Caco-2 (cell line): ENCODE measurements at regions not wholly inside any gene's neighbourhood (a gene's known extent, or its start where the extent isn't known, plus 50 kb on each side); places are given as distances from the start of the nearest gene placed in this dataset.

ENCODE experiments used
- BruUV-seq: library from RNA; stranded (reverse); fragments of 400-500 nt; replicated peaks from 2 replicates; lab custom pipeline; 2021; lab: Mats Ljungman, UMichigan
- CTCF ChIA-PET: fragments of 300-600 bp; sonication (Branson Sonifier 250); formaldehyde crosslinking; loops from one replicate; lab custom pipeline; 2022; ENCODE audit warnings: antibody characterized with exemption; lab: Charles Lee
- POLR2A ChIA-PET: fragments of 300-600 bp; sonication (Branson Sonifier 250); formaldehyde crosslinking; loops from one replicate; lab custom pipeline; 2022; ENCODE audit warnings: antibody characterized with exemption; lab: Charles Lee
- DNase-seq, 2 experiments: peaks; one replicate each; pipeline versions ENCODE4 v3.0.0 to v3.0.0-alpha.2; 2020 to 2022
- H3K27me3 ChIP-seq: replicated peaks from 2 replicates; pipeline ENCODE4 v1.6.0; 2011; ENCODE audit warnings: low read length; ENCODE audit not compliant: control insufficient read depth, insufficient read depth
- H3K36me3 ChIP-seq: 2 replicates; pipeline ENCODE4 v1.5.1; 2011; ENCODE audit warnings: low read length; ENCODE audit not compliant: control insufficient read depth, insufficient read depth
- H3K4me1 ChIP-seq: fragments of 250-450 bp; sonication (Bioruptor Pico); 2 replicates; pipeline ENCODE4 v1.5.1; 2020; ENCODE audit warnings: mild to moderate bottlenecking
- H3K4me3 ChIP-seq: 2 replicates; pipeline ENCODE4 v1.5.1; 2011; ENCODE audit warnings: low read depth, mild to moderate bottlenecking, control low read depth, low read length
- H3K9me3 ChIP-seq: fragments of 250-450 bp; sonication (Bioruptor Pico); 2 replicates; pipeline ENCODE4 v1.5.1; 2020; ENCODE audit warnings: mild to moderate bottlenecking, moderate library complexity
- H3K27ac Mint-ChIP-seq: one replicate; pipeline ENCODE4 v1.8.0; 2022; ENCODE audit warnings: mixed read lengths; ENCODE audit not compliant: unreplicated experiment
- H3K27me3 Mint-ChIP-seq: one replicate; pipeline ENCODE4 v1.8.0; 2022; ENCODE audit warnings: mixed read lengths; ENCODE audit not compliant: insufficient read depth, unreplicated experiment
- H3K36me3 Mint-ChIP-seq: one replicate; pipeline ENCODE4 v1.8.0; 2022; ENCODE audit warnings: mild to moderate bottlenecking, mixed read lengths; ENCODE audit not compliant: insufficient read depth, unreplicated experiment
- H3K4me1 Mint-ChIP-seq: one replicate; pipeline ENCODE4 v1.8.0; 2022; ENCODE audit warnings: low read depth, mixed read lengths; ENCODE audit not compliant: unreplicated experiment
- H3K4me3 Mint-ChIP-seq: one replicate; pipeline ENCODE4 v1.8.0; 2022; ENCODE audit warnings: mild to moderate bottlenecking, moderate library complexity, mixed read lengths; ENCODE audit not compliant: unreplicated experiment
- H3K9me3 Mint-ChIP-seq: one replicate; pipeline ENCODE4 v1.8.0; 2022; ENCODE audit warnings: mixed read lengths; ENCODE audit not compliant: unreplicated experiment
- CTCF ChIP-seq, 2 experiments: fragments of 200-600 bp in 1 of 2; IDR thresholded peaks; 1 replicate in 1 of 2; 2 replicates in 1 of 2; pipeline versions ENCODE4 v1.5.1 to v1.8.0; 2011 to 2022; ENCODE audit warnings: antibody characterized with exemption in 1 of 2, control low read depth in 1 of 2, inconsistent platforms in 1 of 2, low read depth in 1 of 2, low read length in 1 of 2, mild to moderate bottlenecking in 1 of 2, moderate library complexity in 1 of 2; ENCODE audit not compliant: insufficient read depth in 1 of 2, severe bottlenecking in 1 of 2, unreplicated experiment in 1 of 2
- intact Hi-C: fragments of 100-400 bp; cut with micrococcal nuclease; formaldehyde crosslinking; loops from one replicate; pipeline ENCODE4 v1.10.0; 2022; ENCODE audit not compliant: unreplicated experiment

- H3K4me3 ChIP-seq: no peak overlapping the region
- H3K9me3 Mint-ChIP-seq: no peaks in the 10 kb centered on the region
- TF ChIP-seq CTCF (IDR thresholded peaks at IDR 0.05; ENCODE audit: insufficient read depth in 1 of 2, low read depth in 1 of 2, low read length in 1 of 2, severe bottlenecking in 1 of 2, unreplicated experiment in 1 of 2): no peak
- H3K27ac Mint-ChIP-seq: no peak overlapping the region
- H3K9me3 ChIP-seq: no peaks in the 10 kb centered on the region
- H3K27me3 Mint-ChIP-seq: peaks cover 8% of the 10 kb centered on the region
- no peak overlapping the region for H3K4me3 Mint-ChIP-seq
- no peaks in the 10 kb centered on the region for H3K36me3 ChIP-seq
- H3K36me3 Mint-ChIP-seq: no peaks in the 10 kb centered on the region
- no peaks in the 10 kb centered on the region for H3K27me3 ChIP-seq
- H3K4me1 ChIP-seq: no peaks in the 10 kb centered on the region
- no peak for DNase-seq
- ChIA-PET POLR2A (no interaction called here), CTCF (no interaction called here)
- intact Hi-C loops: no loop called here
- no peaks in the 10 kb centered on the region for H3K4me1 Mint-ChIP-seq
- no TSS peak for BruUV-seq
These were observed 123.9 kb downstream of the RRAGC start for GRCh38 chr1:38735651-38736161.

- Mint-ChIP-seq H3K4me1 (no peaks in the 10 kb centered on the region), H3K4me3 (no peak overlapping the region), H3K9me3 (no peaks in the 10 kb centered on the region), H3K27me3 (peaks cover 8% of the 10 kb centered on the region), H3K36me3 (no peaks in the 10 kb centered on the region), H3K27ac (no peak overlapping the region)
- DNase-seq: no peak
- ChIA-PET CTCF (interaction anchor here (0.6 kb wide), 1 partner anchor 24 kb away, joined by 3 read pairs; no protein-coding TSS in a partner anchor), POLR2A (no interaction called here)
- H3K4me1 ChIP-seq: no peaks in the 10 kb centered on the region
- H3K4me3 ChIP-seq: no peak overlapping the region
- no peak for TF ChIP-seq CTCF (IDR thresholded peaks at IDR 0.05; ENCODE audit: insufficient read depth in 1 of 2, low read depth in 1 of 2, low read length in 1 of 2, severe bottlenecking in 1 of 2, unreplicated experiment in 1 of 2)
- H3K9me3 ChIP-seq: no peaks in the 10 kb centered on the region
- H3K27me3 ChIP-seq: no peaks in the 10 kb centered on the region
- intact Hi-C loops: no loop called here
- no peaks in the 10 kb centered on the region for H3K36me3 ChIP-seq
- no TSS peak for BruUV-seq
These were observed 125.8 kb downstream of the RRAGC start for GRCh38 chr1:38733761-38734160.

DNA sequence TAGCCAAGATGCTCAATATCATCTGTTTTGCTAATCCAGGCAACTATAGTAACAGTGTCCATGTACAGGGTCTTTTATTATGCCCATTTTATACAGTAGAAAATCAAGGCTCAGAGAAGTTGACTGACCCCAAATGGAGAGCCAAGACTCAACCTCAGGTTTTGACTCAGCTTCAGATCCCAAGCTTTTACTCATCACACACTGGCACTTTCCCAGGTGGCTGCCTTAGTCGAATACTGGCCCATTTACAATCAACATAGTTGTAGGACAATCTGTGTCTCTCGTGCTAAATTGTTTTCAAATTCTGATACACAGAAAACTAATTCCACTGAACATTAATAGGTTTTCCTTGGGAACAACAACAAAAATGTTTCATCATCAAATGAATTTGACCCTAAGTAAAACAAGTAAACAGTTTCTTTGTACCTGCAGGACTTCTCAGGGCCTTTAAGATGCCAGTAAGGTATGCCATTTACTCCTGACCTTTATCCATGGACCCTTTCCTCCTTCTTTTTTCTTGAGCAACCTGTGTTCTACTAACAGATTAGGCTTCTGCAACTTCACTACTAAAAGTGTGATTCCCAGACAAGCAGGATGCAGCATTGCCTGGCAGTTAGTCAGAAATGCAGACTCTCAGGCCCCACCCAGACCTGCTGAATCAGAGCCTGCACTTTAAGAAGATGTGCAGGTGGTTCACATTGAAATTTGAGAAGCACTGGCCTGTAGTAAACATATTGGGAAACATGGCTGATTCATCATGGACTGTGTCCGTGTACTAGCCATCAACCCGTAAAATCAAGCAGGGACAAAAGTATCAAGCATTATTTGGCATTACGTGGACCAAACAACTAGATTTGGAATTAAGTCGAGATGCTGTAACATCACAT, 128.8 kb downstream of the RRAGC start:
- no peak overlapping the region for H3K27ac Mint-ChIP-seq
- H3K9me3 Mint-ChIP-seq: no peaks in the 10 kb centered on the region

More for the DNA sequence above, 128.8 kb downstream of the RRAGC start:
- no peak for DNase-seq
- Mint-ChIP-seq H3K27me3 (peaks cover 8% of the 10 kb centered on the region), H3K4me1 (no peaks in the 10 kb centered on the region), H3K4me3 (no peak overlapping the region), H3K36me3 (no peaks in the 10 kb centered on the region)
- Histone ChIP-seq H3K4me3 (no peak overlapping the region), H3K9me3 (no peaks in the 10 kb centered on the region), H3K27me3 (no peaks in the 10 kb centered on the region), H3K36me3 (no peaks in the 10 kb centered on the region), H3K4me1 (no peaks in the 10 kb centered on the region)
- TF ChIP-seq CTCF (IDR thresholded peaks at IDR 0.05; ENCODE audit: insufficient read depth in 1 of 2, low read depth in 1 of 2, low read length in 1 of 2, severe bottlenecking in 1 of 2, unreplicated experiment in 1 of 2): no peak
- BruUV-seq: no TSS peak
- POLR2A ChIA-PET: no interaction called here
- CTCF ChIA-PET: no interaction called here
- intact Hi-C loops: no loop called here
